ENCODE measurements at regions not wholly inside any gene's neighbourhood (a gene's known extent, or its start where the extent isn't known, plus 50 kb on each side); places are given as distances from the start of the nearest gene placed in this dataset.

DNA sequence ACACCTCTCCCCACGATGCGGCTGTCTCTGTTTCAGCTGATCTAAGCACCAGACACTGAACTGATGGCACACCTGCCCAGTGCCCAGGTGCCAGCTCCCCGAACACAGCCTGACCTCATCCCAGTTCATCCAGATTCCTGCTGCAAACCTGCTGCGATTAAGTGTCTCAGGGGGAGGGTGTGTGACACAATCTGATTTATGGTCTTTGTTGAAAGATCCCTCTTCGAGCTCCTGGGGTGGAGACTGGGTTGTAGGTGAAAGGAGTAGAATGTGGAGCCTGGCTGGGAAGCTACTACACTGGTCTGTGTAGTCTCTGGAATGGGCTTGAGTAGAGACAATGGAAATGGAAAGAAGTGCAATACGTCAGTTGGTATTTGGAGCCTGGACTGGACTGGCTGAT lies 390.3 kb downstream of the SHANK2 start:
- no peak for DNase-seq

DNA sequence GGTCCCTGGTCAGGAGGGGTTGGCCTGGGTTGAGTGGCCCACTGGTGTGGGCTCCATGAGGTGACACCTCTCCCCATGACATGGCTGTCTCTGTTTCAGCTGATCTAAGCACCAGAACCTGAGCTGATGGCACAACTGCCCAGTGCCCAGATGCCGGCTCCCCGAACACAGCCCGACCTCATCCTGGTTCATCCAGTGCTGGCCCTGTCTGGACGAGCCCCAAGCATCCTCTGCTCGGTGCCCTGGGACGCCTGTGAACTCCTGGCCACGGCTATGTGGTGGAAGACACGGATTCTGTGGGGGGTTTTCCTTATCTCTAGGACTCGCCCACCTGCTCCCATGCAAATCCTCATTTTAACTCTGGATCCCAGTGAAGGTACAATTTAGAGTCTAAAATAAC lies 389.2 kb downstream of the SHANK2 start:
- no peak for DNase-seq

DNA sequence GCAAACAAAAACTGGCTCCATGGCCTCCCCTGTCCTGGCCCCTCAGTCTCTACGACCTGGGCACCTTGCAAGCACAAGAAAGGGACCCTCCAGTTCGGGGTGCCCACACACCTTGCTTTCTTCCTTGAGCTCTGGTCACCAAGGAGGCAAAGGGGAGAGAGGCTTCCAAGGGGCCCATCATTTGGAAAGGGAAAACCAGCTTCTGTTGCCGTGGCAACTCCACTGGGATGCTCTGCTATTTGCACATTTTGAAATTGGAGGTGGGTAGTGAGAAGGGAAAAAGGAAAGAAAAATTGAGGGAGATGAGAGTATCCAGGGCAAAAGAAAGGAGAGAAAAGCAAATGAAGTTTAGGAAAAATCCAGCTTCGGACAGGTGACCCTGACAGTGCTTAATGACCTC lies 388.4 kb downstream of the SHANK2 start:
- DNase-seq: no peak

DNA sequence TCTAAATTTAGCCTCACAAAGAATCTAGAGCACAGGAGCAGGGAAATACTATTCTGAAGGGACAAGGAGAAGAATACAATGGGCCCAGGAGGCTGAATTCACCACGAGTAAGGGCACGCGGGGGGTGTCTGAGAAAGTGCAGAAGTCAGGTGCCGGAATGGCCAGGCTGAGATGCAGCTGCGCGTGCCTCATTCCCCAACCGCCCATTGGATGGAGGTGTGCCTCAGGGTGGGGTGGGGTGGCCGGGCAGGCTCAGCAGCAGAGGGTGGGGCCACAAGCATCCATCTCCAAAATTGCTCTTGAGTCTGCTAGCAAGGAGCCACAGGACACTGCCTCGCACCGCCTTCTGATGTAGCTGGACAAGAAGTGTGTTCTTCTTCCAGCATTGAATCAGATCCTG lies 387.0 kb downstream of the SHANK2 start:
- DNase-seq: no peak

DNA sequence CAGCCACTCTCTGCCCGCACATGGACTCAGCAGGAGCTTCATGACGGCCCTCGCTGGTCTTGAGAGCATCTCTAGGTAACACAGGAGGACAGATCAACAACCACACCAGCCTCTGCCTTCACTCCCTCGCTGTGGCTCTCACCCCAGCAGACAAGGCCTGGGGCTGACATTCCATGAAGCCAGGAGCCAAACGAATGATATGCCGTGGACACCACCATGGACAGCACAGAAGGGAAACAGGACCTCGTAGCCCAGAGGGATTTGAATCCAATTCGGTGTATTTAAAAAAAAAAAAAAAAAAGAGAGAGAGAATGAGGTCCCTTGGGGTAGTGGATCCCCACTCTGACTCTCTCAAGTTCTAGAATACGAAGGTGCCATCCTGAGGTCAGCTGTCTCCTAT lies 385.5 kb downstream of the SHANK2 start:
- DNase-seq: no peak

DNA sequence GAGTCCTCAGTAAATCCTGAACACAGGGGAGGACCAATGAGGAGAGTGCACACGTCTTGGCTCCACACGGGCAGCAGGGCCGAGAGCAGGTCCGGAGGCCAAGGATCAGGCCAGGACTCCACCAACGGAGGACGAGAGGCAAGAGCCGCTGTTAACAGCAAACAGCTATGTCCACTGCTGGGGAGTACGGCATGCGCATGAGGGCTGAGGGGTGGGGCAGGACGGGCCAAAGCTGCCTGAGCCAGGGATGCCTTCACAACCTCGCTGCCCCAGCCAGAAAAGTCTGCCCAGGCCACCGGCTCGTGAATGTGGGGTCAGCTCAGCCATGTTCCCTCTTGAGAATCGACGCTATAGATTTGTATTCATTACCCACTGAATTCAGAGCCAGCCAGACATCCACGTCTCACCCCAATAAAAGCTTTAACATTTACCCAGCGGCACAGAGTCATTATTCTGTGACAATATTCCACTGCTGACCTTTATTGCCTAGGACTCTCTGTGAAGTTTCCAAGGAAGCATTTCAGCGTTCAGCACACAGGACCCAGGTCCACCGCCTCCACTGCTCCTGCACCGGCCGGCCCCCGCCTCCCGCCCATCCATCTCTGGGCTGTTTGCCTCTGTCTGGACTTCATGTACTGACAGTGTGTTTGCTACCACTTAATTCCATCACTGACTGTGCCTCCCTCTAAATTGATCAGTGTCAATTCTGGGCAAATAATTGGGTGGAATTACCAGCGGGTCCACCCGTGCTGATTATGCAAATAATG lies 384.9 kb downstream of the SHANK2 start:
- no peak for DNase-seq

DNA sequence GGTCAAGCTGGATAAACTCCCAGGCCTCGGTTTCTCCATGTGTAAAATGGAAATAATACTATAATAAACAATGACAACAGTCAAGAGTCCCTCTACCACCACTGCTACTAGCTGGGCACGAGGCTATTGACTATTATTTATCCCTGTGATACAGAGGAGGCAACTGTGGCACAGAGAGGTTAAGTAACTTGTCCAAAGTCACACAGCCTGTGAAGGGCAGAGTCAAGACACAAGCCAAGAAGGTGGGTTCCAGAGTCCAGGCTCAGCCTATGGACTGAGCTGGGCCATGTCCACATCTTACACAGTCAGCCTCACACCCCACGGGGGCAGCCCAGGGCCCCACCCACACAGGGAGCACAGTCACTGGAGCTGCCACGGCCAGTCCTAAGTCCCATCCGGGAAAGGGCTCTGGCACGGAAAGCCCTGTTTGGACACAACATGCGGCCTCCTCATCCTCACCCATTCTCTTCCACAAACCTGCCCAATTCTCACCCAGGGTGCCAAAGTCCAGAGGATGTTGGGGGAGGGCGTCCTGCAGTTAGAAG lies 384.0 kb downstream of the SHANK2 start:
- no peak for DNase-seq

DNA sequence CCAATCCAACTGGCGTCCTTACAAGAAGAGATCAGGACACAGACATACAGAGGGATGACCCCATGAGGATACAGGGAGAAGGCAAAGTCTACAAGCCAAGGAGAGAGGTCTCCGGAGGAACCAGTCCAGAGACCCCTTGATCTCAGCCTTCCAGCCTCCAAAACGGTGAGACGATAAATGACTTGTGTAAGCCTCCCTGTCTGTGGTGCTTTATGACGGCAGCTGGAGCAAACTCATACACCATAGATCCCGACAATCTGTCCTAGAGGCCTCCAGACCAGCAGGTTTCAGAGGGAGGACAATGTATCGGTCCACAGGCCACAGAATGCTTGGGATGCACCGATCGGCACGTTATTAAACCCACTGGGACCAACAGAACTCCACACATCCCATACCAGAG lies 383.3 kb downstream of the SHANK2 start:
- DNase-seq: no peak

DNA sequence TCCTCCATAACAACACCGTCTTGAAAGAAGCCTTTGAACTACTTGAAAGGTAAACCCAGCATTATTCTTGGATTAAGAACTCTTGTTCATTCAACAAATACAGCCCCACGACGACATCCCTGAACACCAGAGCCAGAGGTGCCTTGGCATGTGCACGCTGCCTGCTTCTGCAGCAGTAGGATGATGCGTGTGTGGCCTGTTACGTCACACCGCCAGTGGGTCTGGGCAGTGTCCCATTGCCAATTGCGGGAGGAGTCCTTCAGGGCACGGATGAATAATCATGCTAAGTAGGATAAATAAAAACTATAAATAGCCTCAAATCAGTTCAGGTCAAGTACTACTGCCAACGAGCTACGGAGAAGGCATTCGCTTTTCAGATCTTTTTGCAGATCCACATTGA lies 380.5 kb downstream of the SHANK2 start:
- no peak for DNase-seq

DNA sequence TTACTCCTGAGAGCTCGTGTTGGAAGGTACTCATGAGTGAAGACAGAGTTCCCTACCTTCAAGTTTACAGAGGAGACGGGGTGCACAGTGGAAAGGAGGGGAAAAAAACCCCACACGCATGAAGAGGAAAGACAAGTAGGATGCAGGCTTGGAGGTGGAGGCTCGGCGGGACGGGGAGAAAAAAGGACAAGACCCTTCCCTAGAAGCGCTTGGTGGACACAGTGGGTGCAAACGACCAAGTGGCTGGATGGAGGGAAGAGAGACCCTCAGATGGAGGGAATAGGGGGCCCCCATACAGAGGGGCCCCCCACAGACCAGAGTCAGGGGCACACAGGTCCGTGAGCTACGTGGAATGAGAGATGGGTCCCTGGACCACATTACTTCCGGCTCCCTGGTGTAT lies 380.1 kb downstream of the SHANK2 start:
- DNase-seq: no peak

DNA sequence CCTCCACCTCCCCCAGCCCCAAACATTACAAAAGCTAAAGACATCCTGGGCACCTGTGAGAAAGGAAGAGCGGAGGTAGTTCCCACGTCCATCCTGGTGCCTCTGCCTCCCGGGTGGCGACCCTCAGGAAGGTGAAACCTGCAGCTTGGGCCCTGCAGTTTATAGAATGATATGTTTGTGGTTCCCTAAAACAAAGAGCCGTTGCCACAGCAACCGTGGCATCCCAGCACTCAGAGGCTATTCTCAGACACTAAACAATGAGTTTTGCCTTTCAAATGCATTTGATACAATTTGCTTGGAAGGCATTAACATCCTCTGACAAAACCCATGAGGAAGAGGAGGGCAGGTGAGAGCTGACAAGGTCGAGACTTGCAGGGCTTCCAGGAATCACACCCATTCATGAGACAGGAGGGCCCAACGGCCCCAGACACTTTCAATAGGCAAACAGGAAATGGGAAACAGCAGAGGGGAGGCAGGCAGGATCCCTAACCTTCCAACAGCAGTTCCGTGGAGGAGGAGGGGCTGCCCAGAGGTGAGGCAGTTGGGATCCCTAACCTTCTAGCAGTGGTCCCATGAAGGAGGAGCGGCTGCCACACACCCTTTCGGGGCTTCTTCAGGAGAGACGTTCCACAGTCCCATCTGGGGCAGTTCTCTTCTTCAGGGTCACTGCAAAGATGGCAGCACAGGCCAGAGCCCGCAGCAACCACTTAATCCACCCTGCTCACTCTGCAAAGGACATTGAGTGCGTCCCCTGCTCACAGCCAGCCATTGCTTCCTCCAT lies 379.2 kb downstream of the SHANK2 start:
- no peak for DNase-seq

DNA sequence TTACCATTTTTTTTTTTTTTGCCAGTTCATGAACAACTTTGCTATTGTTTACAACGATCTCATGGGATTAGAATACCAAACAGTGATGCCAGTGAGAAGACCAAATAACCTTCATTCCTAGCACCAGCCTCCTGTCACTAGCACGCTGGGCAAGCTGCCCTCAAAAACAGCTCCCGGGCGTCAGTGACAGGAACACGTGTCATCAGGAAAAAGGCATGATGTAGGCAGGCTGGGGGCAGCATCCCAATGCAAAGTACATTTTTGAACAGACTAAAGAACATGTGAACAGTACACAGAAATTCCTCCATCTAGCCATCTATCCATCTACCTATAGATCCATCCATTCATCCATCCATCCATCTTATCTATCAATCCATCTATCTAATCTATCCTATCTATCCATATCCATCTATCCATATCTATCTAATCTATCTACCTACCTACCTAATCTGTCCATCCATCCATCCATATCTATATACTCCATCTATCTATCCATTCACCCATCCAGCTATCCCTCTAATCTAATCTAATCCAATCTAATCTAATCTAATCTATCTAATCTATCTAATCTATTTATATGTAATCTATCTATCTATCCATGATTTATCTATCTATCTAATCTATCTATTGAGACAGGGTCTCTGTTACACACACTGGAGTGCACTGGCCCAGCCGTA lies 378.5 kb downstream of the SHANK2 start:
- DNase-seq: no peak

DNA sequence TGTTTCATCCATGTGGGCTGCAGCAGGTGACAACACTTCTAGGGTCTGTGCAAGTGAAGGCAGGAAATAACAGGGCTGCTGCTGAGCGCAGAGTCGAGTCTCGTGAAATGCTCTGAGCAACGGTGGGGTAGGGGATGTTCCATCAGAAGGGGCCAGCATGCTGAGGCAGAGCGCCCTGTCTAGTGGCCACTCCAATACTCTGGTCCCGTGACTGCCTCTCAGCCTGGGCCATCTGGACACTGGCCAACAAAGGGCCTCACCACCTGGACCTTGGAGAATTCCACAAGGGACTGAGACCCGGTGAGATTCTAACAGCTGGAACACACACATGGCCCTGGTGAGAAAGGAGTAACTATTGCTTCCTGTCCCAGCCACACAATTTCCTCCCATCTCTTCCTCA lies 375.7 kb downstream of the SHANK2 start:
- no peak for DNase-seq

DNA sequence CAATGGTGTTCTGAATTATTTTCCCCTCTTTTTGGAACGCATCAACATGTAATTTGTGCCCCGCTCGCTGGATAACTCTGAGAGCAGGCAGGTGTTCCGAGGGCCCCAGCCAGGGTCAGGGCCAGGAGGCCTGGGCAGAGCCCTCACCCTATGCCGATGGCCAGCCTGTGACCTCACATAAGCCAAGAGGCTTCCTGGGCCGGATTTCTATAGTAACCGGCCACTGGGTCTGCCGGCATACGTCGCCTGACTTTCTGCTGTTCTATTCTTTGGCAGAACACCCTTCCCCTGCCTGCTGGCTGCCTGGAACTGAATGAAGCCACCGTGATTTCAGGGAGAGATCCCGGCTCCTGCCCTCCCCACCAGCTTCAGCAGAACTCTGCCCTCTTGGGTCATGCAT lies 375.2 kb downstream of the SHANK2 start:
- no peak for DNase-seq

DNA sequence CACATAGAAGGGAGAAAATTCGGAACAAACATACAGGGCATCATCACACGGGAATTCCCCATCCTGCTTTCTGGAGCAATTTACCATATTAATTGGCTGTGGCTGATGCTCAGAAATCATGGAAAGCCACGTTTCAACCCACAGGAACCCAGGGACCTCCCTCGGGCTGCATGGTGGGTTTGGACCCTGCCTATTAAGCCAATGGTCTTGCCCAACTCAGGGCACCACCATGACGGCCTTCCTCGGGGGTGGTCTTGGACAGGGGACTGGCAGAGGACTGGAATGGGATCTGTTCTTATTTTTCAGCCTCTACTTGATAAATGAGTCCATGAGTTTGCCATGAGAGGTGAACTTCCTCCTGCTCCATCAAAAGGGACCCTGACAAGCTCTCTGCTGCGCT lies 374.0 kb downstream of the SHANK2 start:
- DNase-seq: no peak

DNA sequence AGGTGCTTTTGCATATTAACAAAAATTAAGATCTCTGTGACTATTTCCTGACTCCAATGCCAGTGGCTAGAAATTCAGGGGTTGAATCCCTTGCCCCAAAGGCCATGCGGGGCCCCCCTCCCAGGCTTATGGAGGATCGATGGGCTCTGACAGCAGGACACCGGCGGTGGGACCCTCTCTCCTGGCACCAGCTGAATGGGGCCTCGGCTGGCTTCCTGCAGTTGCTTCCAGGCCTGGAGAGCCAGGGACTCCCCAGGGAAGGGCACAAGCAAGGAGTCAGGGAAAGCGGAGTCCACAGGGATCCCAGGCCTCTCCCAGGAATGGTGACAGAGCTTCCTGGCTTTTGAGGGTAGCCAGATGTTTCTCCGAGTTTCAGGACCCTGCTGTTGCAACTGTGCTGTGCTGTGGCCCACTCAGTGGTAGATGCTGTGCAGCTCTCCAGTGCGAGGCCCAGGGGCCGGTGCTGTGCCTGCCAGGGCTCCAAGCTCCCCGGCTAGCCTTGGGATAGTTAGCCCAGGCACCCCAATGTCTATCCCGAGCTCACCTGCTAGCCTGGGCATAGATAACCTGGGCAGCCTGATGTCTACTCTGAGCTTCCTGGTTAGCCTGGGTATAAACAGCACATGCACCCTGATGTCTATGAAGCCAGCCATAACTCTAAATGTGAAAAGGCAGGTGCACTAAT lies 372.6 kb downstream of the SHANK2 start:
- DNase-seq: no peak

DNA sequence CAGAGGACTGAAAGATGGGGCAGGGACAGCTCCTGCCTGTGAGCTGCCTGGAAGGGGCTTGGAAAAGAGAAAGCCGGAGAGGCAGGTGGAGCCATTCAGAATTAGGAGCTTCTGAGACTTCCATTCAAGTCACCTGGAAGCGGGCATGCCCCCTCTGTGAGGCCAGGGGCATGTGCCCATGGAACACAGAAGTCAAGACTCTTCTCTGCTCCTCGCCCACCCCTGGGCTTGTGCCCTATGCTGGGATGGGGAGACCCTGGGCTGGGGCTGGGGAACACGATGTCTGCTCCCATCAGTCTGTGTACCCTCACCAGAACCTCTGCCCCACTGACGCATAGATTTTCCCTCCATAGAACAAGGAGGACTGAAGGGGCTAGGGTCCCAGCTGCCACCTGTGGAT lies 372.0 kb downstream of the SHANK2 start:
- no peak for DNase-seq

DNA sequence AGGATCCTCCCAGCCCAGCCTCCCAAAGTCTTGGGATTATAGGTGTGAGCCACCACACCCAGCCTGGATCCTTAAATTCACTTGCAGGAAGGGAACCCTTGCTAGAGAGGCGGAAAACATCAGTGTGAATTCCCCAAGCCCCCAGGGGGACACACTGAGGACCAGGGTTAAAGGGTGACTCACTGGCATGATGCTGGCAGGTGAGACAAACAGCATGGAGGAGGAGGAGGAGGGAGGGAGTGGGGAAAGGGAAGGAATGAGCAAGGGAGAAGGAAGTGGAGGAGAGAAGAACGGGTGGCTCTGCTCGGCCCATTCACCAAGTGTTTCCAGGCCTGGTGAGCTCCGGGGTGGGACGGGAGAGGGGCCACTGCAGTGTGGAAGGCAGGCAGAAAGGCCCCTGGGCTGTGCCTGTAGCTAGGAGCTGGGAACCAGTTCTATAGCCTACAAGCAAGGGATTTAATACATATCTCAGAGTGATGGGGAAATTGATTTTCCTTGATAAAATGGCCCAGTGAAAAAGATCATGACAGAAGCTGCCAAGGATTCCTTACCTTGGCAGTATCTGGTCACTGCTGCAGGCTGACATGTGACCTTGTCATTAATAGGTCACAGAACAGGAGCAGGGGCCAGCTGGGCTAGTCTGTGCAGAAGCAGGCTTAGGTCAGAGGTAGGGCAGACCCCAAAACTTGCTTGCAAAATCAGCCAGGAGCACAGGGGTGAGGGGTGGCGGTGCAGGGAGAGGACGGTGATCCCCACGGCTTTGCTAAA lies 370.2 kb downstream of the SHANK2 start:
- DNase-seq: no peak

DNA sequence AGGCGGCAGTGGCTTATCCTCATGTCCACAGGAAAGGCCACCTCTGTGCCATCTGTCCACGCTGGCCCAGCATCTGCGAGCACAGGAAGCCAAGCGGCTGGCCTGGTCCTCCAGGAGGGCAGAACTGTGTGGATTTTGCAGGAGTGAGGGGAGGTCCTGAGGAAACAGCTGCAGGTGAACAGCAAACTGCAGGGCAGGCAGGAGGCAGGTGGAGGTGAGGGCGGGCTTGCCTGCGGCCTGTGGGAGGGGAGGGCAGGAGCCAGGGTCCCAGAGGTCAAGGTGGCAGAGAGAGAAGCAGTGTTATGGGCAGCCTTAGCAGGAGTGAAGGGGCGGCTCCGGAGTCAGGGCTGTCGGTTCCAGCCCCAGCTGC lies 369.7 kb downstream of the SHANK2 start:
- DNase-seq: no peak

DNA sequence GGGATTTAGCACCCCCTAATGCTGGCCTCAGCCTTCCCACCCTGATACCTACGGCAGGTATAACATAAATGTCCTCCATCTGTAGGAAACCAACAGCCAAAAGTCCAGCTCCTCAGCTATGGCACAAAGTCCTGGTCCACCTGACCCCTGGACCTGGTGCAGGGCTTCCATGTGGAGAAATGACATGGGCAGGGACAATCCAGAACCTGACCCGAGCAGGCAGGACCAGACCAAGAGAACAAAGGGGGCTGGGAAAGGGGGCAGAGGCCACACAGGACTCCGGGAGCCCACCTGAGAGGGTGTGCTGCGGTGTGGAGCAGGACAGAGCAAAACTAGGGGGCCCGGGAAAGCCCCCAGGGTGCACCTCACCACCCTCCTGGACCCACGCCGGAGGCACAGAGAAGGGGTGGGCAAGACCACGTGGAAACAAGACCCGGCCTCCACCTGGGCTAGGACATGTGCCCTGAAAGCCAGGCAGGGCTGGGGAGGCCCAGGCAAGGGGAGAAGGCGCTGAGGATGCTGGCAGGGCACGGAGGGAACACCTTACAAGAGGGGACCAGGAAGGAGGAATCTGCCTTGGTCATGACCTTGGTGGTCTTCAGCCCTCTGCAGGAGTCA lies 368.9 kb downstream of the SHANK2 start:
- no peak for DNase-seq

DNA sequence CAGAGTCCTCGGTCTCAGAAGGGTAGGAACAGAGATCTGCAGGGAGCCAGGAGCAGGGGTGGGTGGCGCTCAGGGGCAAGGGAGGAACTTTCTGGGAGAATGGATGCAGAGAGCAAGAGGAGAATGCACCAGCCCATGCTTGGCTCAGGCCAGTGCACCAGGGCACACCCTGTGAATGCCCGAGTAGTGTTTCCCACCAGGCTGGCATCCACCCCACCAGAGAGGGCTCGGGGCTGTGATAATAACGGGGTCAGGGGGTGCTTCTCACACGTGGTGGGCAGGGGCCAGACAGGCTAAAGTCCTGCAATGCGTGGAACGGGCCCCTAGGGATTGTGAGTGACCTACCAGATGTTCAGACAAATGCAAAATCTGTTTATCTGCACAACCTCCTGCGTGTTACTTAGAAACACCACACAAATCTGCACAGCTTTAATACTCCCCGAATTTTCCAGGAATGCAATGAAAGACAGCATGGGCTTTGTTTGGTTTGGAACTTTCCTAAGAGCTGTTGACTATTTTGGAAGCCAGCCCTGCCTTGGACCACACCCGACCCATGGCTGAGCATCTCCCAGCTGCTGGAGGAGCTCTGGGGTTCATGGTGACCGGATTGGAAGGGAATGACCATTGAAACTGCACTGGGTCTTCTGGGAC lies 368.3 kb downstream of the SHANK2 start:
- no peak for DNase-seq

Data from NCI-H446 treated with DMSO at 0.1 percent for 48 hours (cell line).